ENCODE measurements at regions not wholly inside any gene's neighbourhood (a gene's known extent, or its start where the extent isn't known, plus 50 kb on each side); places are given as distances from the start of the nearest gene placed in this dataset.
"Not testable (repeated sequence)": the region's sequence is repeated elsewhere in the genome, so short reads cannot be mapped to it uniquely, and the experiment has no call there.

GRCh38 chr1:30654188-30654587, 69.2 kb downstream of the MATN1 start:
- no peak overlapping the region for H3K4me3 ChIP-seq (ENCODE audit: low read depth, low read length)
- TF ChIP-seq, protein P1, sequence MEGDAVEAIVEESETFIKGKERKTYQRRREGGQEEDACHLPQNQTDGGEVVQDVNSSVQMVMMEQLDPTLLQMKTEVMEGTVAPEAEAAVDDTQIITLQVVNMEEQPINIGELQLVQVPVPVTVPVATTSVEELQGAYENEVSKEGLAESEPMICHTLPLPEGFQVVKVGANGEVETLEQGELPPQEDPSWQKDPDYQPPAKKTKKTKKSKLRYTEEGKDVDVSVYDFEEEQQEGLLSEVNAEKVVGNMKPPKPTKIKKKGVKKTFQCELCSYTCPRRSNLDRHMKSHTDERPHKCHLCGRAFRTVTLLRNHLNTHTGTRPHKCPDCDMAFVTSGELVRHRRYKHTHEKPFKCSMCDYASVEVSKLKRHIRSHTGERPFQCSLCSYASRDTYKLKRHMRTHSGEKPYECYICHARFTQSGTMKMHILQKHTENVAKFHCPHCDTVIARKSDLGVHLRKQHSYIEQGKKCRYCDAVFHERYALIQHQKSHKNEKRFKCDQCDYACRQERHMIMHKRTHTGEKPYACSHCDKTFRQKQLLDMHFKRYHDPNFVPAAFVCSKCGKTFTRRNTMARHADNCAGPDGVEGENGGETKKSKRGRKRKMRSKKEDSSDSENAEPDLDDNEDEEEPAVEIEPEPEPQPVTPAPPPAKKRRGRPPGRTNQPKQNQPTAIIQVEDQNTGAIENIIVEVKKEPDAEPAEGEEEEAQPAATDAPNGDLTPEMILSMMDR (IDR thresholded peaks at IDR 0.05; ENCODE audit: borderline replicate concordance, insufficient read depth, low read depth, low read length): no peak

DNA sequence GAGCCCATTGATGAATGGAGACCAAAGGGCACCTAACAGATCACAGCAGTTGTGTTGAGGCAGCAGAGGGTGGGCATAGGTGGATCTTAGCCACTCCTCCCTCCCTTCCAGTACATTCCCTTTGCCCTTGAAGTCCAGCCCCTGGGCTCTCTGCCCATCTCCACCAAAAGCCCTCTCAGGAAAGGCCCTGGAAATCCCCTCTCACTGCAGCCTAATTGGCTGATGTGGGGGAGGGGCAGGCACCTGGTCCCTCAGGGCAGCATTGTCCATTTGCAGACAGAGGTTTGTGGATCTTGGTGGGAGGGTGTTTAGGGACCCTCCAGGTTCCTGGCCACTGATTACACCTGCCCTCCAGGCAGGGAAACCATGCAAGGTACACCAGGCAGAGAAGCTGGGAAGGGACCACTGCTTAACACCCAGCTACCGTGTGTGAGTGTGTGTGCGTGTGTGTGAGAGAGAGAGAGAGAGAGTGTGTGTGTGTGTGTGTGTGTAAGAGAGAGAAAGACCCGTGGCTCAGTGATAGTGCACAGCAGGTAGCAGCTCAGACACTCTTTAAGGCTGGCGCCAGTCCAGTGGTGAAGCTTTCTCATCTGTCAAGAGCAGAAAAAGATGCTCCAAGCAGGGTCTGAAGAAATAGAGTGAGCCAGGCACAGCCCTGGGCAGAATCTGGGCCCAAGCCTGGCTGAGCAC, 71.1 kb downstream of the MATN1 start:
- no peak overlapping the region for H3K4me3 ChIP-seq (ENCODE audit: low read depth, low read length)
- TF ChIP-seq, protein P1 (IDR thresholded peaks at IDR 0.05; ENCODE audit: borderline replicate concordance, insufficient read depth, low read depth, low read length): no peak

DNA sequence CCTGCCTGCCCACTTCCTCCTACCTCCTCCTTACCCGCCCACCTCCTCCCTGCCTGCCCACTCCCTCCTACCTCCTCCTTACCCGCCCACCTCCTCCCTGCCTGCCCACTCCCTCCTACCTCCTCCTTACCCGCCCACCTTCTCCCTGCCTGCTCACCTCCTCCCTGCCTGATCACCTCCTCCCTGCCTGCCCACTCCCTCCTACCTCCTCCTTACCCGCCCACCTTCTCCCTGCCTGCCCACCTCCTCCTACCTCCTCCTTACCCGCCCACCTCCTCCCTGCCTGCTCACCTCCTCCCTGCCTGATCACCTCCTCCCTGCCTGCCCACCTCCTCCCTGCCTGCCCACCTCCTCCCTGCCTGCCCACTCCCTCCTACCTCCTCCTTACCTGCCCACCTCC, 72.0 kb downstream of the MATN1 start:
- not testable (repeated sequence) for H3K4me3 ChIP-seq (ENCODE audit: low read depth, low read length)

GRCh38 chr1:30650968-30651320, 72.4 kb downstream of the MATN1 start:
- TF ChIP-seq, protein P1 (IDR thresholded peaks at IDR 0.05; ENCODE audit: borderline replicate concordance, insufficient read depth, low read depth, low read length): no peak
- H3K4me3 ChIP-seq (ENCODE audit: low read depth, low read length): no peak overlapping the region

DNA sequence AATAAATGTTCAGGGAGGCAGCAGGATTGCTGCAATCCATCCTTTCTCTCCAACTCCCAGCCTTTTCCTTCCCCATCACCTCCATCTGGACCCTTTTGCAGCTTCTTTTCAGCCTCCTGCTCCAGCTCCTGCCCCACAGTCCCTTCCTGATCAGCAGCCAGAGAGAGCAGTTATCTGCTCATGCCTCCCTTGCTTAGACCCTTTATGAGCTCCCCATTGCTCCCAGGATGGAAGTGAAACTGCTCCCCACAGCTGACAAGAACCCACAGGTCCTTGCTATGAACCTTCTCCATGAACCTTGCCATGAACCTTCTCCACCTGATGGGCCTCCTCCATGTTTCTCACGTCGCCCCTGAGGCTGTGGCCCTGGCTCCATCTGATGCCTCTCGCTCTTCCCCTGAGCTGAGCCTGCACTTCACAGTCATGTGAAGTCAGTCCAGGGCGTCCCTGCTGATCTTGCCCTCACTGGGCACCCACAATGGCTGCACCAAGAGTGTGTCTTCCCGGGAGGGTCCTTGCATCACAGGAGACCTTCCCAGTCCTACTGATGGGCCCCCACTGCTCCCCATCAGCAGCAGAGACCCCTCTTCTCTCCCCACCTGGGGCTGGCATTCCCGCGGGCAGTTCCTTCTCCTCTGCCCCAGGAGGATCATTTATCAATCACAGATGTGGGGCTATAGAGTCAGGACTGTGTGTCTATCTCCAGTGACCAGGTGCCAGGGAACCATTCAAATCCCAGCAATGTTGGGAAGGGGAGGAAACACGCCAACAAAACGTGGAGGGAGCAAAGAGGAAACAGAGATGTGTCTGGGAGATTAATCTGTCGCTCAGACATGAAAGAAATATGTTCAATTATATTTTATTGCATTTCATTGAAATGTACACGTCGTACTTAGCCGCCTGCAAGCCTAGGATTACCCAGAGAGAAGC, 73.1 kb downstream of the MATN1 start:
- TF ChIP-seq, protein P1 (IDR thresholded peaks at IDR 0.05; ENCODE audit: borderline replicate concordance, insufficient read depth, low read depth, low read length): no peak
- H3K4me3 ChIP-seq (ENCODE audit: low read depth, low read length): no peak overlapping the region

DNA sequence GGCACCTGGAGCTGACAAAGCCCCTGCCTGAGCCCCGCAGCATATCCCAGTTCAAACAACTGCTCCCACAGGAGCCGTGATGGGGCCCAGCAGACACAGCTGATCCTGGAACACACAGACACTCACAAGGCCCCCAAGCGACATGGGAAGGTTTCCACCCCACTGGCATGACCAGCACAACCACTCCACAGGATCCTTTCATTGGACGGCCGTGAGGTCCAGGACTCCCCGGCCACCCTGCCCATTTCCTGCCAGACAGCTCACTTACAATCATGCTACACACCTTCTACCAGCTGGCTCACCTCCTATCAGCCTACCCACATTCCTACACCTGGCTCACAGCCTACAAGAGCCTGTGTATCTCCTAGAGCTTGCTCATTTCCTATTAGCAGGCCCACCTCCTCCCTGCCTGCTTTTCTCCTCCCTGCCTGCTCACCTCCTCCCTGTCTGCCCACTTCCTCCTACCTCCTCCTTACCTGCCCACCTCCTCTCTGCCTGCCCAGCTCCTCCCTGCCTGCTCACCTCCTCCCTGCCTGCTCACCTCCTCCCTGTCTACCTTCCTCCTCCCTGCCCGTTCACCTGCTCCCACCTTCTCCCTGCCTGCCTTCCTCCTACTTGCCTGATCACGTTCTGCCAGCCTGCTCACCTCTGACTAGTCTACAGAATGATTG, 73.9 kb downstream of the MATN1 start:
- TF ChIP-seq, protein P1 (IDR thresholded peaks at IDR 0.05; ENCODE audit: borderline replicate concordance, insufficient read depth, low read depth, low read length): no peak

GRCh38 chr1:30648408-30649000, 74.9 kb downstream of the MATN1 start:
- H3K4me3 ChIP-seq (ENCODE audit: low read depth, low read length): no peak overlapping the region
- TF ChIP-seq, protein P1 (IDR thresholded peaks at IDR 0.05; ENCODE audit: borderline replicate concordance, insufficient read depth, low read depth, low read length): no peak

More for the DNA sequence above, 73.9 kb downstream of the MATN1 start:
- H3K4me3 ChIP-seq (ENCODE audit: low read depth, low read length): no peak overlapping the region

Measured in GM12875 (cell line).